Pancreas (tissue), 10 donors: ENCODE measurements at regions not wholly inside any gene's neighbourhood (a gene's known extent, or its start where the extent isn't known, plus 50 kb on each side); places are given as distances from the start of the nearest gene placed in this dataset.
A peak's percentile ranks its signal among the peaks of the same experiment; 100 is the strongest.

Experiments
- ATAC-seq, 4 donors: fragments of 200-7000 bp; cut with Tn5 transposase; one replicate each; pipeline versions ENCODE4 v1.8.0 to v1.9.1; 2020; ENCODE audit warnings: mild to moderate bottlenecking in 4 of 4, moderate library complexity in 4 of 4
- DNase-seq, 6 donors: peaks; one replicate each; pipeline ENCODE4 v3.0.0-alpha.2; 2020
- FAIRE-seq: peaks from 2 replicates; lab custom pipeline; 2012; peaks lifted over from hg19 to GRCh38; lab: Jason Lieb, UNC
- H3K27ac ChIP-seq, 4 donors: fragments of 200-600 bp; sonication (generic); 1 replicate in 3 of 4; 2 replicates in 1 of 4; pipeline versions ENCODE4 v1.5.0 to v1.8.0; 2020
- H3K27me3 ChIP-seq, 4 donors: fragments of 200-600 bp; one replicate each; pipeline ENCODE4 v1.8.0; 2021
- H3K36me3 ChIP-seq, 3 donors: fragments of 200-600 bp; sonication (generic) in 1 of 3; one replicate each; pipeline versions ENCODE4 v1.5.0 to v1.8.0; 2020 to 2021
- H3K4me1 ChIP-seq, 3 donors: fragments of 200-600 bp; one replicate each; pipeline ENCODE4 v1.8.0; 2021
- H3K4me3 ChIP-seq, 4 donors: fragments of 200-600 bp; sonication (generic) in 2 of 4; one replicate each; pipeline versions ENCODE4 v1.5.0 to v1.8.0; 2020 to 2021
- H3K9me3 ChIP-seq, 4 donors: fragments of 200-600 bp; one replicate each; pipeline ENCODE4 v1.8.0; 2021
- WGBS, 2 donors: extraction: QIAGEN DNeasy Blood & Tissue Kit; methylation state at CpG; one replicate each; pipeline ENCODE4 v1.1.7; 2013; 5-methylcytosine and 5-hydroxymethylcytosine counted together
- intact Hi-C, 3 donors: fragments of 100-400 bp; cut with DNase I; formaldehyde crosslinking; loops; one replicate each; pipeline versions ENCODE4 v1.11.1 to v1.14.2; 2022
- TF ChIP-seq, protein P1 (sequence below), 4 donors: fragments of 200-600 bp; sonication (generic) in 3 of 4; IDR thresholded peaks; one replicate each; pipeline versions ENCODE4 v1.5.0 to v1.8.0; 2021; ENCODE audit warnings: antibody characterized with exemption in 4 of 4
- donor health status: healthy with polysubstance abuse.
- donor health status: DM: no; HTN: no; CAD: no; lungs with moderate emphysema.
- donor health status: DM: no; HTN: no; CAD: no.
- donor health status: control.
- donor health status: control.
- donor health status: Bipolar disorder and iron deficiency.
- donor health status: DM: yes; HTN: yes; CAD: no.
- donor health status: DM: no; HTN: no; CAD: no.
- donor health status: DM: no; HTN: no; CAD: no.
- donor health status: DM: yes; HTN: yes; CAD: no.

DNA sequence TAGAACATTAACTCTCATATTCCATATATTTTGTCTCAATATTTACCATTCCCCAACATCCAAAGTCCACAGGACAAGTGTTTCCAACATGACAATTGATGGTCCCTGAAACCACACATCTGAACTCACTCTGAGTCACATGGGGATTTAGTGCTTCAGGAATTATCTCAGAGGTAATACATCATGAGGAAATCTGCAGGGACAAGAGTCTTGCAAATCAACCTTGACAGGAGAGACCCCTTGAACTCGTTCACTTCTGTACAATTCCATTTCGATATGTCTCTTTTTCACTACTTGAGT is 119.7 kb upstream of the ABCA1 start:
- FAIRE-seq = no peak
- Histone ChIP-seq H3K27me3 (no peaks in the 10 kb centered on the region), H3K36me3 (no peaks in the 10 kb centered on the region), H3K9me3 (no peaks in the 10 kb centered on the region), H3K27ac (no peak overlapping the region), H3K4me3 (no peak overlapping the region), H3K4me1 (peaks cover 0 to 9% (median 0%) of the 10 kb centered on the region in 3 donors)
- no peak for ATAC-seq
- DNase-seq = no peak
- intact Hi-C loops = no loop called here
- 75 to 96% methylated on average over 2 of the region's 2 CpGs for WGBS, 2 donors
- TF ChIP-seq, protein P1, sequence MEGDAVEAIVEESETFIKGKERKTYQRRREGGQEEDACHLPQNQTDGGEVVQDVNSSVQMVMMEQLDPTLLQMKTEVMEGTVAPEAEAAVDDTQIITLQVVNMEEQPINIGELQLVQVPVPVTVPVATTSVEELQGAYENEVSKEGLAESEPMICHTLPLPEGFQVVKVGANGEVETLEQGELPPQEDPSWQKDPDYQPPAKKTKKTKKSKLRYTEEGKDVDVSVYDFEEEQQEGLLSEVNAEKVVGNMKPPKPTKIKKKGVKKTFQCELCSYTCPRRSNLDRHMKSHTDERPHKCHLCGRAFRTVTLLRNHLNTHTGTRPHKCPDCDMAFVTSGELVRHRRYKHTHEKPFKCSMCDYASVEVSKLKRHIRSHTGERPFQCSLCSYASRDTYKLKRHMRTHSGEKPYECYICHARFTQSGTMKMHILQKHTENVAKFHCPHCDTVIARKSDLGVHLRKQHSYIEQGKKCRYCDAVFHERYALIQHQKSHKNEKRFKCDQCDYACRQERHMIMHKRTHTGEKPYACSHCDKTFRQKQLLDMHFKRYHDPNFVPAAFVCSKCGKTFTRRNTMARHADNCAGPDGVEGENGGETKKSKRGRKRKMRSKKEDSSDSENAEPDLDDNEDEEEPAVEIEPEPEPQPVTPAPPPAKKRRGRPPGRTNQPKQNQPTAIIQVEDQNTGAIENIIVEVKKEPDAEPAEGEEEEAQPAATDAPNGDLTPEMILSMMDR (IDR thresholded peaks at IDR 0.05) = no peak

DNA sequence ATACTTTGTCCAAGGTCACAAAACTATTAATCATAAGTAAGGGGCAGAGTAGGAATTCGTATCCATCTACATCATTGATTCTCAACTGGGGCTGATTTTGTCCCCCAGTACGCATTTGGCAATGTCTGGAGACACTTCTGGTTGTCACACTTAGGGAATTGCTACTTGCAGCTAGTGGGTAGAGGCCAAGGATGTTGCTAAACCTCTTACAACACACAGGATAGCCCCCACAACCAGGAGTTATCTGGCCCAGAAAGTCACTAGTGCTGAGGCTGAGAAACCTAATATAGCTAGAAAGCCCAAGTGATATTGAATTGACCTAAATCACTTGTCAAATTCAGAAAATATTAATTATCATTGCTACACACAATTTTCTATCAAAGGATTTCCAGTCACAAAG is 120.4 kb upstream of the ABCA1 start:
- TF ChIP-seq, protein P1 (IDR thresholded peaks at IDR 0.05) = no peak
- DNase-seq (no peak), FAIRE-seq (no peak), ATAC-seq (no peak)
- Histone ChIP-seq H3K36me3 (no peaks in the 10 kb centered on the region), H3K9me3 (no peaks in the 10 kb centered on the region), H3K27me3 (no peaks in the 10 kb centered on the region), H3K4me1 (peaks cover 0 to 9% (median 0%) of the 10 kb centered on the region in 3 donors), H3K27ac (no peak overlapping the region), H3K4me3 (no peak overlapping the region)
- intact Hi-C loops = no loop called here
- 42 to 74% methylated on average over 2 of the region's 2 CpGs for WGBS, 2 donors

DNA sequence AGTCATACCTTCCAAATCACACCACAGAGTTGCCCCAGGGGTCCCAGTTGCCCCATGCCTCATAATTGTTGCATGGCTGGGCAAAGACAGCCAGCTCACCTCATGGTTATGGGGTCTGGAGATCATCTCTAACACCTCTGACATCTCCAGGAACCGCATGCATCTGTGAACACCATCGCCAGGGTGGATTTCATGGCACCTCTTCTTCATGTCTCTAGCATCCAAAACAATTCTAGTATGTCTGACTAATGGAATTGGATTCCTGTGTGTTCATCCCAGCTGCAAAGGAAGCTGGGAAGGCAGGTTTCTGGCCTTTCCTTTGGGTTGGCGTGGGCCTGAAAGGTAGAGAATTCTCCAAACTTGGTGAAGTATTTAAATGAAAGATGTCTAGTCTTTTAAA is 122.3 kb upstream of the ABCA1 start:
- H3K9me3 ChIP-seq = no peaks in the 10 kb centered on the region
- intact Hi-C loops = no loop called here
- TF ChIP-seq, protein P1 (IDR thresholded peaks at IDR 0.05) = no peak
- no peak overlapping the region for H3K4me3 ChIP-seq
- 66 to 82% methylated on average over 3 of the region's 3 CpGs for WGBS, 2 donors
- ATAC-seq = no peak
- DNase-seq = no peak
- FAIRE-seq = no peak
- H3K27me3 ChIP-seq = no peaks in the 10 kb centered on the region
- H3K4me1 ChIP-seq = peaks cover 4 to 12% (median 9%) of the 10 kb centered on the region in 3 donors
- no peak overlapping the region for H3K27ac ChIP-seq
- H3K36me3 ChIP-seq = no peaks in the 10 kb centered on the region

DNA sequence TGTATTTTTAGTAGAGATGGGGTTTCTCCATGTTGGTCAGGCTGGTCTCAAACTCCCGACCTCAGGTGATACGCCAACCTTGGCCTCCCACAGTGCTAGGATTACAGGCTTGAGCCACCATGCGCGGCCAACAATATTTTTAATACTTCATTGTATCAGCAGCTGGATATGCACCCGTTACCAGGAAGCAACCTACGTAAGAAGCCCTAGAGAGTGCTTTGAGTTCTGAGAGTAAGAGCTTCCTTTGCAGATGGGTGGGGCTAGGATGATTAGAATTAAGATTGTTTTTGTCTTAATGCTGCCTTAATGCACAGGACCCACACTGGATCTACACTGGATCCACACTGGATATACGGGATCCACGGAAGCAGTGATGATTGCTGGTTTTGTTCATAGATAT is 123.9 kb upstream of the ABCA1 start:
- 83 to 86% methylated on average over 8 of the region's 8 CpGs for WGBS, 2 donors
- ATAC-seq = no peak
- intact Hi-C loops = no loop called here

DNA sequence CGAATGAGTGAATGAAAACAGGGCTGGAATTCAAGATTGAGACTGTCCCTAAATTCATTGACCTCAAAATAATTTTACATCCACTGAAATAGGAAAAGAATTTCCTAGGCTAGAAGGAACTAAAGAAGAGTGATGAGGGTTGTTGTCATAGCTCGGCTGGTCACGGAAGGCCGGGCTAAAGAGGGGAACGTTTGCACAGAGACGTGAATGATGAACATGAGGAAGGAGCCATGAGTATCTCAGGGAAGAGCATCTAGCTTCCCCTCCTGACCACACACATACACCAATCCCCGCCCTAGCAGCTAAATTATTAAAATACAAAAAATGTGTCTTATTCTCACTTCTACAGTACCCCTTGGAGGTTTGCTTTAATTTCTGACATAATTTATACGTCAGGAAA is 124.4 kb upstream of the ABCA1 start:
- 77 to 85% methylated on average over 8 of the region's 8 CpGs for WGBS, 2 donors
- DNase-seq (no peak), FAIRE-seq (no peak), ATAC-seq (no peak)
- H3K4me1 ChIP-seq = peaks cover 5 to 21% (median 14%) of the 10 kb centered on the region in 3 donors
- intact Hi-C loops = no loop called here
- H3K36me3 ChIP-seq = no peaks in the 10 kb centered on the region
- H3K4me3 ChIP-seq = no peak overlapping the region
- TF ChIP-seq, protein P1 (IDR thresholded peaks at IDR 0.05) = no peak
- no peaks in the 10 kb centered on the region for H3K9me3 ChIP-seq
- no peaks in the 10 kb centered on the region for H3K27me3 ChIP-seq
- peak overlapping the region in 1 of 4 donors; percentile 31 for H3K27ac ChIP-seq

More for the DNA sequence above, 123.9 kb upstream of the ABCA1 start:
- H3K4me1 ChIP-seq = peaks cover 5 to 21% (median 17%) of the 10 kb centered on the region in 3 donors
- DNase-seq = no peak
- no peak overlapping the region for H3K27ac ChIP-seq
- TF ChIP-seq, protein P1 (IDR thresholded peaks at IDR 0.05) = no peak
- no peaks in the 10 kb centered on the region for H3K27me3 ChIP-seq
- H3K4me3 ChIP-seq = no peak overlapping the region
- H3K36me3 ChIP-seq = no peaks in the 10 kb centered on the region
- FAIRE-seq = no peak
- H3K9me3 ChIP-seq = no peaks in the 10 kb centered on the region
